ENCODE measurements at regions not wholly inside any gene's neighbourhood (a gene's known extent, or its start where the extent isn't known, plus 50 kb on each side); places are given as distances from the start of the nearest gene placed in this dataset.

DNA sequence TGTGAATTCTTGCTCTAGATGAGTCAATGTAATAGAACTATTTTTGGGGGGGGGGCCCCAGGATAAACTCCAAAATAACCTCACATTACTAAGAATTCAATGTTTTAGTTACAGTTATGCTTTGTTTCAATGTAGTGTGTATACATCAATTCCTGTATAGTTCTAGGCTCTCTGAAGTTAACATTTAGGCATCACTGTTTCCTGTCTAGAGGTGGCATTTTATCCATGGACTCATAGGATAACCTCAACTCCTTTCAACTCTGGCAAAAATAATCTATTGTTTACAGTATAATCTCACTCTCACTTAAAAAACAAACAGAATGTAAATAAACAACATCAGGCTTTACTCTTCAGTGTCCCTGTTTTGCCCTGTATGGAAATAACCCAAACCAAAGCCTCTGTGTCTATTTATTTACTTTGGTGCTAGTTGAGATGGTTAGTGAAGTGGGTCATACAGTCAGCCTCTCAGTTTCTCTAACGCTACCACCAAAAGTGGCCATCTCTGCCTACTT, 79.3 kb upstream of the MMADHC start:
- DNase-seq, result no peak

- no peak for DNase-seq
Measured at GRCh38 chr2:149664896-149665295, 77.3 kb upstream of the MMADHC start.

DNA sequence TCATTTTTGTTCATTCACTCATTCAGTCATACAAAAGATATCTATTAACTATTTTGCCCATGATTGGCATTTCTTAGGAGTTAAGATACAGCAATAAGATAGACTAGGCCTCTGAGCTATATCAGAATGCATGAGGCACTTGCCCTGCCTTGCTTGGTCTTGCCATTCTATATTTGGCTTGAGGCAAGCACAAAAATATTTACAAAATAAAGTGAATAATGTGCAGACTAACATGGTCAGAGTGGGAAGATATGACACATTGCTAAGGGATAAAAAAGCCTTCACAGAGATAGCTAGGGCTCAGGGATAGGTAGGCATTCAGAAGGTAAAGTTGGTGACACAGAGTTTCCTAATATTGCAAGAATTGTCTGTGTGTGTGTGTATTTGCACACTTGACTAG, 75.0 kb upstream of the MMADHC start:
- no peak for DNase-seq

GRCh38 chr2:149661844-149662243, 74.3 kb upstream of the MMADHC start:
- no peak for DNase-seq

DNA sequence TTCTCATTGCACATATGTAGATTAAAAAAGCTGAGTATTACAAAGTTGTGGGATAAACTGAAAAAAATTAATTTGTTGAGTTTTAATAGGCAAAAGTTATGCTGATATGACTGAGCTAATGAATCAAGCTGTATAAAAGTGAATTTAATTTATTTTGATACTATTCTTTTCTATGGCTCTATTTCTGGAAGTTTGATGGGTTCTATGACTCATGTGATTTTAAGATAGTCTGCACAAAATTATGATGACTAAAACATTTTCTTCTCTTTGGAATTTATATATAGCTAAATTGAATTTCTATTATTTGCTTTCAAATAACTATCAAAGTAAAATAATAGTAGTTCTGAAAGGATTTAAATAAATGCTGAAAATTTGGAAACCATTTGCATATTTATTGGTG, 71.0 kb upstream of the MMADHC start:
- DNase-seq, result no peak

DNA sequence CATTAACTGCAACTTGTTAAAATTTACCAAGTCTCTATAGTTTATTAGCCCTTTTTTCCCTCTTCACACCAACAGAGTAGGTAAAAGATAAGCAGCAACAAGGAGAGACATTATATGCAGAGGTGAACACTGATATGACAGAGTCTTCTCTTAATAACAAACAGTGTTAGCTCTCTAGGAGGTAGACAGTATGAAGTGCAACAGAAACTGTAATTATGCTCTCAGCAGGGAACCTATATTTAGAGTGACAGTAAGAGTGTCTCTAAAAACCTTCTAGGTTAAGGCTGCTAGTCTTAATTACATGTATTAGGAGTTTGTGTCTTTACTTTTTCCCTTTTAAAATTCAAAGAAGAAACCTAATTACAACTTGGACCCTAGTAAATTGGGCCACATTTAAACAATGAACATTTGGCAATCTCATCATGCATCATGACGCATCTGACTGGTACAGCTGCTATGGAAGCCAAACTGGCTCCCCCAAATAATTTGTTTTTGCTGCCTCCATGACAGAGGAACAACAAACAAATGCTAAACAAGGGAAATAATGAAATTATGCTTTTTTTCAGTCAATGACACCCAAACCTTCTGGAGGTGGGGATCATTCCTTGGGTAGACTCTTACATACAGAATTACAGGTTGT, 69.9 kb upstream of the MMADHC start:
- no peak for DNase-seq

- no peak for DNase-seq
Measured at GRCh38 chr2:149656996-149657395, 69.4 kb upstream of the MMADHC start.

DNA sequence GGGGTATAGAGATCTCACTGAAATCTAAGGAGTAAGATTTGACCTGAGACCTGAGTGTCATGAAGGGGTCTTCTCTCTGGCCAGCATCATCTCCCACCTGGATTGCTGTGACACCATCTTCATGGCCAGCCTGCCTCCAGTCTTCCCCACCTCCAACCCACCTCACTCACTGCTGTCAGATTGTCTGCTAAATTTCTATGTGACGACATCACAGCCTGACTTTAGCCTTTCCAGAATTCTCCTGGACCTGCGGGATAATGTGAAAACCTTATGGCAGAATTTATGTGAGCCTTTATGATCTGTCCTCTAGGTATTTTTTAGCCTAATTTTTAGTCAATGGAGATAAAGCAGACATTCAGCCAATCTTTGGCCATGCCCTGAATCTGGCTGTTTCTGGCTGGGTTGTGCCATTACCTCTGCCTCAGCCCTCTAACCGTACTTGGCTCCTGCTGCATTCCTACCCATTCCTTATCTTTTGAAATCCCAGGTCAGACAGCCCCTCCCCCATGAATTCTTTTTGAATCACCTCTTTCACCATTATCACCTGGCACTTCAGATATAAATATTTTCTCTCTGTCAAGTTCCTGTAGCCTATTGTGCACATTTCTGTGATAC, 66.4 kb upstream of the MMADHC start:
- DNase-seq, result peak; percentile 66

DNA sequence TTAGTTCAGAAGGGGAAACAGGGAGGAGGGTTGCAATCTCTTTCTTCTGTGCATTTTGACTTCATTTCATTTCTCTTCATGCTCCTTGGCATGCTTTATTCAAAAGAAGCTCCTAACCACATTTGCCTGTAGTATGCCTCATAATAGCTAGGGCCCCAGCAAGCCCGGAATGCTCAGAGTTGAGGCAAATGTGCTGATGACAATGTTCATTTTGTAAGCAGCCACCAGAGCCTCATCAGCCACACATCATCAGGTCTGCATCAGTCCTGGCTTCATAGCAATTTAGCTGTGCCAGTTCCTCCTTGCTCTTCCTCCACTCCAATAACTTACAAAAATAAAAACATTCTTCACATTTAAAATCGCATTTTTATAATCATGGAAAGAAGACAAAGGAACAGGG, 65.4 kb upstream of the MMADHC start:
- DNase-seq, result no peak

DNA sequence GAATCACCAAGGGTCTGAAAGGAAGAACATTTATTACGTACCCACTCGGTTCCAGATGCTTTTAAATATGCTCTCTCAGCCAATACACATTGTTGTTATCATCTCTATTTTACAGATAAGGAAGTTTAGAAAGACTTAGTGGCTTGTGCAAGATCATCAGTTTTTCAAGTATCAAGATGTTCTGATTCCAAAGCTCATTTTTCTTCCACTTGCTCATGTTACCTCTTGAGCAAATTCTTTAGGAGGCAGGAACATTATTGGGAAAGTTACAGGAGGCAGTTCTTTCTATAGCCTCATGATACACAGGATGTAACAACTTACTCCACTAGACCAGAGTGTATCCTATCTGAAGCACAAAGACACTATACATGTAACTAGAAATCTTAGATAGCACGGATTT, 65.0 kb upstream of the MMADHC start:
- no peak for DNase-seq

GRCh38 chr2:149651229-149651628, 63.7 kb upstream of the MMADHC start:
- no peak for DNase-seq

DNA sequence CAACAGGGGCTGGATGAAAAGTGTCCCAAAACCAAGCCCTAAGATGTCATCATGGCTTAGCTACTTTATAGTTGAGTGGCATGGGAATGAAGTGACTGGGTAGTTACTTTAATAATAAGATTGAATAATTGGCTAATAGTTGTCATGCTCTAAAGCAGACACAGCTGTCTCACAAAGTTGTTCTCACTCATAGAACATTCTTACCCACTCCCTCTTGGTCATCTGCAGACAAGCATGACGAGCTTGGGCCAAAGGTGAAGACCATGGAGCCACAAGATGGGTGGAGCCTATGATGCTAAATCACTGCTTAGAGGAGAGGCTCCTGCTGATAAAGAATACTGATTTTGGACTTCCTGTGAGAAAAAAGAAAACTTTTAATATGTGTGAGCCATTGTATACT, 62.4 kb upstream of the MMADHC start:
- no peak for DNase-seq

- DNase-seq, result peak; percentile 98
Measured at GRCh38 chr2:149648282-149649030, 60.9 kb upstream of the MMADHC start.

DNA sequence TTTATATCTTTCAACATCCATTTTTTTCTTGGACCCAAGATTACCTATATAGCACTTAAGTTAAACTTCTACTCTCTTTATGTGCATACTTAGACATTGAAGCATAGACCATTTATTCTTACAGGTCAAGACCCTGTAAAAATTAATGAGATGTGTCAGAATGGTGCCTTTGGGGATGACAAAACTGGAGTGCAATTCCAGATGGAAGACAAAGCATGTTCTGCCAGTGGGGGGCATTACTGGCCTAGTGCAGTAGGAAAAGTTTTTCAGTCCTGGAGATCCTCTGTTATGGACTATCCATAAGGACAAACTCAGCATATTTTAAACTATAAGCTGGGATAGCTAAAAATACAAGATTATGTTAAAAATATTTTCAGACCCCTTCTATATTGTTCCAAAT, 57.8 kb upstream of the MMADHC start:
- no peak for DNase-seq
